NCI-H2196 (cell line): ENCODE measurements at regions not wholly inside any gene's neighbourhood (a gene's known extent, or its start where the extent isn't known, plus 50 kb on each side); places are given as distances from the start of the nearest gene placed in this dataset.

Experiments used
- DNase-seq: peaks from one replicate; lab custom pipeline; 2025; ENCODE audit not compliant: unreplicated experiment; lab: John Stamatoyannopoulos, UW

- no peak for DNase-seq
These were observed 523.9 kb downstream of the ANKRD50 start for GRCh38 chr4:124188595-124188994.

DNA sequence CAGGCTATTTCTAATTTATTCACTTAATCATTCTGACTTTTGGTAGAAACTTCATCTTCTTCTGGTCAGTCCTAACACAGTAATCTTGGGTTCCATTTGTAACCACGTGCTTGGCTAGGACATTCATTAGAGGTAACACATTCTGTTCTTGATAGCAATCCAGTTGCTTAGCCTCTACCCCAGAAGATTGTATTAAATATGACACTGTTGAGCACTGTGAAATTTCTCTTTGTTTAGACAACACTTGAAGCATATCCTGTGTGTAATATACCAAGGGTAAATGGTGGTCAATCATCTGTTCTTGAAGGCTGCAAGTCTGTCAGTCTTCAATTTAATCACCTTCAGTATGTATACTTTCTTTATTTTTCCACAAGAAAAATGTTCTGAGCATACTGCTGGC is 523.0 kb downstream of the ANKRD50 start:
- DNase-seq: no peak

DNA sequence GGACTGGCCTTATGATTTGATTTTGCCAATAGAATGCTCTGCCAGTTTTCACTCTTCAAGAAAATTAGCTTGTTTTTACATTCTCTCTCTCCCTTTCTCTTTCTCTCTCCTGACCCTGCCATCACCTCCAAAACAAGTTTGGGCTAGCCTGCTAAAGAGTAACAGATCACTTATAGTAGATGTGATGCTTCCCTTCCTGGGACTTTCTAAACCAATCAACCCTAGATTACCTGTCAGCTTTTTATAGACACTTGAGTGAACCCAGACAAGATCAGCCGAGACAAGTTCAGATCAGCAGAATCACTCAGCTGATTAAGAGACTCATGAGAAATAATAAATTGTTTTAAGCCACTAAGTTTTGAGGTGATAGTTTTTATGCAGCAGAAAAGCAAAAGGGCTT is 521.2 kb downstream of the ANKRD50 start:
- DNase-seq: no peak

GRCh38 chr4:124192544-124192943 is 520.0 kb downstream of the ANKRD50 start:
- DNase-seq: no peak

DNA sequence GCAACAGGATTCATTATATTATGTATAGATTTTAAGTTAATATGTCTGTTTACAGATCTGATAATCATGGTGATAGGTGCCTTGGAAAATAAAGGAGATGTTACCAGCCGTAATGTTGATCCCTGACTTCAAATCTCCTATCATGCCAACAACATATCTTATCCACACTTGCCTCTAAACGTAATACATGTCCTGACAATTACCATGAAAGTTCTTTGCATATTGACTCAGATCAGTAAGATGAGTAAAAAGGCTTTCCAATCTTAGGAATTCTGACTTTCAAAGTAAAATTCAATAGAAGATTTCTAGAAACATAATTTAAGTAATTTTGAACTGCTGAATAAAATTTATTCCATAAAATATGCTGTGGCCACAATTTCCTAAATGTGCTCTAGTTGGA is 513.3 kb downstream of the ANKRD50 start:
- DNase-seq: no peak

GRCh38 chr4:124199755-124200154 is 512.8 kb downstream of the ANKRD50 start:
- no peak for DNase-seq

- no peak for DNase-seq
These were observed 510.9 kb downstream of the ANKRD50 start for GRCh38 chr4:124201636-124202035.

GRCh38 chr4:124202099-124202498 is 510.4 kb downstream of the ANKRD50 start:
- no peak for DNase-seq

DNA sequence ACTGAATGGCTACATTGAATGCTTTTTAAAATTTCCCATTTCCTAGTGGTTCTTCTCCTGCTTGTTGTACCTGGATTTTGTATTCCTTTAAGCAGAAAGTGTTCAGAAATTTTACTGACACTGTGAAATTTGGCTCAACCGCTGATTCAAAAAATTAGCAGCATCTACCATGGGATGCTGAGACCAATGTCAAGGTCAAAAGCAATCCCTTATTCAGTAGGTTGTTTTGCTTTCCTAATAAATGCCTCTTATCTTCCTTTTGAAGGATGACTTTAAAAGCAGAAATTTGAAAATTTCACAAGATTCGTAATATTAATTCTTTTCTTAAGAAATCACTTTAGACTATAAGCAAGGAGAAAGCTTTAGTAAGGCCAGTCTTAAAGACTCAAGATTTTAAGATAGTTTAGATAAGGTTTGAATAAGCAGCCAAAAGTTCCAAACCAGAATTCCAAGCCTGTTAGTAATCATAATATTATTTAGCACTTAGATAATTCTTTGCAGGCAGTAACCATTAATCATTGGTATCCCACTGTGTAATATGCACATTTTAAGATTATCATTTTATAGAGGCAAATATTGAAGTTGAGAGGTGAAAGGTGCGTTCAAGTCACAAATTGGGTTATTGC is 508.8 kb downstream of the ANKRD50 start:
- no peak for DNase-seq

DNA sequence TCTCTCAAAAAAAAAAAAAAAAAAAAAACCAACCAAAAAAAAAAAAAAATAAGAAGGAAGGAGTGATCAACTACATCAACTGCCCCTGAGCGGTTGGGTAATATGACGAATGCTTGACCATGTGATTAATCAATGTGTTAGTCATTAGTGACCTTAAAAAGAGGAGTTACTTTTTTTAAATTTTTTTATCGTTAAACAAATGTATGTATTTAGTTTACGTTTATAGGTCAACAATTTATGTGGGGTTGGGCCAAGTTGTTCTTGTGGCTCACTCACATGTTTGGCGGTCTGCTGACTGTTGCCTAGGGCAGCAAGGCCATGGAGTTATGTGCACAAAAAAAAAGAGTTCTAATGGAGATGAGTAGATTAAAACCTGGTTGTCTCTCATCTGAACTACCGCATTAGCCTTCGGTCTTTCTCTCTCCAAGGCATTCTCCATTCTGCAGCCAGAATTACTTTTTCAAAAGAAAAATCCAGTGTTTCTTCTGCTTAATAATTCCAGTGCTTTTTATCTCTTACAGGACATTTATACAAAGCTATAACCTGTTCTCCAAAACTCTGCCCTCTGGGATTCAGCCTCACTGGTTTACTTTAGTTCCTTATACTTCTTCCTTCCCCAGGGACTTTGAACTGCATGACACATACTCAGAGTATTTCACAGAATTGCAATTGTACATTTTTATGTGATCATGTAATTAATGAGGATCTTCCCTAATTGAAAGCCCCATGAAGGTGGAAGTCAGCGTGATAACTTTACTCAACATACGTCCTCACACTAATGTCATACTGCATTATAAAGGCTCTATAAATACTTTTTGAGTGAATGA is 505.5 kb downstream of the ANKRD50 start:
- DNase-seq: no peak

- DNase-seq: no peak
These were observed 503.3 kb downstream of the ANKRD50 start for GRCh38 chr4:124209211-124209610.

- DNase-seq: no peak
These were observed 502.9 kb downstream of the ANKRD50 start for GRCh38 chr4:124209626-124210025.

DNA sequence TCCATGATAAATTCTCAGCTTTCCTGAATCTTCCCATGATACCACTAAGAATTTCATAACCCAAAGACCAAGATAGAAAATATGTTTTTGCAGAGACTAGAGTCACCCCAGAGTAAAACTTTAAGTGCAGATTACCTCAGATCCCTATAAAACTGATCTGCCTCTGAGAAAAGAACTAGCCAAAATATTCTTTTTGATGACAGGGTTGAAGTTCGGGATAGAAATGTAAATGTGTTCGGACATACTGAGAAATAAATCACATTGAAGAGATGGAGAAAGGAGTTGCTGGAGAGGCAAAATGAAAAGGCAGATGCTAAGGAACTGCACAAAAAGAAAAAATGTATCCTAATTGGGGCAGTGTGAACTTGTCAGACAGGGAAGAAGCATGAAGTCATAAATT is 501.8 kb downstream of the ANKRD50 start:
- no peak for DNase-seq

DNA sequence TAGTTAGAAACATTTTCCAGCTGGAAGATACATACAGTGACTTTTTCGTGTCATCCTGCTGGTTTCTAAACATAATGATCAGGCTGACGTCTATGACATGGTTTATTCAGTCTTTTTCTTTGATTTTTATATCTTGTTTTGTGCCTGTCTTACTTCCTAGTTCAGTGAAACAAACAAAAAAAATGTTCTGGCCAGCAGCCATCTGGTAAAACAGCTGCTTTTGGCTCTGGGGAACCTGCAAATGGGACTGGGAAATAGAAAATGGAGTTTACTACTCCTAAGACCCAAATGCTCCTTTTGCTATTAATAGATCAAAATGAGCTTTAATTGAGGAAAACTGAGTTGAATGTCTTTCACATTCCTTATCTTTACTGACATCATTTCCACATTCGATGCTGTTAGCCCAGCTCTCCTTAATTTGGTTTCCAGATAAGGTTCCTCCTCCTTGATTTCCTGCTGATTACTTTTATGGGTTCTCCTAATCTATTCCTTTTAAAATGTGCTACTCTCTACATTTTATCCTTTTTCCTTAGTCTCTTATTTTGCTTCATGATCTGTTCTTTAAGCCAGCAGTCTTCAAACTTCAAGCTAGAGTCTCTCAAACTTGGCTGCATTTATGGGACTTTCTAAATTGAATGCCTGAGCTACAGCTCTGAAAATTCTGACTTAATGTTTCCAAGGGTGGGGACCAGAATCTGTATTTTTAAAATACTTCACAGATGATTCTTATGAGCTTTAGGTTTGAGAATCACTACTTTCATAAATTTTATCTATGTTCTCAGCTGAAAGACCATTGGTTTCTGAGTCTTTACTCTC is 499.5 kb downstream of the ANKRD50 start:
- no peak for DNase-seq

DNA sequence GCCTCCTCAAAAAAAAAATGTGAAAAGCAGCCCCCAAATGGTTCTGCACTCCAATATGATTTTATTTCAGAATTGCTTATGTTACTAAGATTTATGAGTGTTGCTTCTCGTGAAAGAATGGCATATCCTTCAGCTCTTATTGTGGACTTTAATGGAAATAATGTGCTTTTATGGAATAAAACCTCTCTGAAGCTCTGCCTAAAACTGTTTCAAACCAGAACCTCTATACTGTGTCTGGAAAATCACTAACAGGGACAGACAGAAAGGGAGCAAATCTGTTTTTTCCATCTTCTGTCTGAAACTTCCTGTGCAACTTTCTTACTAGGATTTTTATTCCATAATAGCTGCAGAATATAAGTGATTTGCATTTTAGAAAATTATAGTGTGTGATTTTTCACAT is 493.1 kb downstream of the ANKRD50 start:
- DNase-seq: no peak

GRCh38 chr4:124224256-124224655 is 488.3 kb downstream of the ANKRD50 start:
- no peak for DNase-seq

- DNase-seq: no peak
These were observed 484.6 kb downstream of the ANKRD50 start for GRCh38 chr4:124227981-124228380.

- no peak for DNase-seq
These were observed 482.3 kb downstream of the ANKRD50 start for GRCh38 chr4:124230268-124230667.

DNA sequence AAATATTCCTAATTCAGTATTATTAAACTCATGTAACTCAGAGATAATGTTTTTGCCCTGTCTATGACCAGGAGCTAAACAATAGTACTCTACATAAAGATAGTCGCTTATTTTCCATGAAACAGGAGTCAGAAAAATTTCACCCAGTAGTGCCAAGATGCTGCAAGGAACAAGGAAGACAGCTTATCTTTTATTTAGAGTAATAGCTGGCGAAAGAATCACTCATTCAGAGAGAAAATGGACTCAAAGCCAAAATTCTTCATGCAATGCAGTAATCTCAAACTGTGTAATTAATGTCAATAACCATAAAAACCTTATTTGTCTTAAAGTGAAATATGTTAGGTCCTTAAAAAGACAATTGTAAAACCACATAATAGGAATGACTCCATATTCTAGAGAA is 477.8 kb downstream of the ANKRD50 start:
- DNase-seq: no peak

GRCh38 chr4:124243671-124244366 is 468.7 kb downstream of the ANKRD50 start:
- no peak for DNase-seq

DNA sequence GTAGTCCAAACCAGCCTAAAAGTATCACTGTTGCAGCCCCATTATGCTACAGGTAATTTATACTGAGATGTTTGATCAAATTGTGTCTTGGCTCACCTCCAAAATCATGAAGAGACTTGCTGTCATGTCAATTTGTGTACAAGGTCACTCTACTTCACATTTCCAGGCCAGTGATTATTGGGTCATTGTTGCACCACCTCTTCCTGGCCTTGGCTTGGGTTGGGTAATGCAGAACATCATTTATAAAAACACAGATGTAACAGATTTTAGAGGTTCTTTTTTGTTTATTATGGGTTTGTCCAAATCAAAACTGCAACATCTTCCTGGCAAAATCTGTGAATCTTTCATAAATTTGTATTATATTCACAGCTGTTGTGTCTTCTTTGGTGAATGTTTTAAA is 459.5 kb downstream of the ANKRD50 start:
- peak; percentile 2 for DNase-seq
